Ovary (tissue), 7 donors: ENCODE measurements at regions not wholly inside any gene's neighbourhood (a gene's known extent, or its start where the extent isn't known, plus 50 kb on each side); places are given as distances from the start of the nearest gene placed in this dataset.

Experiments used
- DNase-seq, 5 donors: peaks; one replicate each; pipeline ENCODE4 v3.0.0-alpha.2; 2019 to 2020
- H3K27ac ChIP-seq, 2 donors: fragments of 200-600 bp; one replicate each; pipeline versions ENCODE4 v1.5.1 to v1.8.0; 2019 to 2022
- H3K27me3 ChIP-seq: fragments of 200-600 bp; one replicate; pipeline ENCODE4 v1.8.0; 2022
- H3K36me3 ChIP-seq: fragments of 200-600 bp; sonication (generic); one replicate; pipeline ENCODE4 v1.5.1; 2019
- H3K4me1 ChIP-seq: one replicate; pipeline ENCODE4 v1.8.1; 2013; ENCODE audit warnings: mild to moderate bottlenecking, moderate library complexity; ENCODE audit not compliant: insufficient read depth
- H3K4me3 ChIP-seq: fragments of 200-600 bp; sonication (generic); one replicate; pipeline ENCODE4 v1.5.1; 2017
- H3K9me3 ChIP-seq, 2 donors: fragments of 200-600 bp in 1 of 2; sonication (generic) in 1 of 2; one replicate each; pipeline versions ENCODE4 v1.5.1 to v1.8.1; 2013 to 2019; ENCODE audit warnings: mild to moderate bottlenecking in 1 of 2, moderate library complexity in 1 of 2
- CTCF ChIP-seq, 3 donors: fragments of 450-650 bp in 2 of 3; fragments of 200-600 bp in 1 of 3; IDR thresholded peaks; one replicate each; pipeline versions ENCODE4 v1.5.1 to v1.8.0; 2016 to 2022; ENCODE audit warnings: antibody characterized with exemption in 3 of 3, mild to moderate bottlenecking in 1 of 3
- EP300 ChIP-seq: sonication (generic); formaldehyde crosslinking; IDR thresholded peaks from one replicate; pipeline ENCODE4 v1.6.1; 2017; ENCODE audit warnings: antibody characterized with exemption
- POLR2A ChIP-seq: fragments of 450-650 bp; IDR thresholded peaks from one replicate; pipeline ENCODE4 v1.6.1; 2017; ENCODE audit warnings: antibody characterized with exemption, mild to moderate bottlenecking, moderate library complexity
- WGBS, 3 donors: extraction: QIAGEN DNeasy Blood & Tissue Kit in 1 of 3; methylation state at CpG; one replicate each; pipeline versions ENCODE4 v1.1.5 to v1.1.7; 2013 to 2017; 5-methylcytosine and 5-hydroxymethylcytosine counted together
- intact Hi-C, 4 donors: fragments of 100-400 bp; cut with DNase I; formaldehyde crosslinking; loops; one replicate each; pipeline versions ENCODE4 v1.11.0 to v1.15.1; 2022 to 2023
- donor health status: DM: no; HTN: no; CAD: no; lungs with moderate emphysema.
- donor health status: DM: no; HTN: no; CAD: no.
- donor health status: Bipolar disorder and iron deficiency.
- donor health status: DM: no; HTN: no; CAD: no.
- donor health status: DM: yes; HTN: yes; CAD: no.

DNA sequence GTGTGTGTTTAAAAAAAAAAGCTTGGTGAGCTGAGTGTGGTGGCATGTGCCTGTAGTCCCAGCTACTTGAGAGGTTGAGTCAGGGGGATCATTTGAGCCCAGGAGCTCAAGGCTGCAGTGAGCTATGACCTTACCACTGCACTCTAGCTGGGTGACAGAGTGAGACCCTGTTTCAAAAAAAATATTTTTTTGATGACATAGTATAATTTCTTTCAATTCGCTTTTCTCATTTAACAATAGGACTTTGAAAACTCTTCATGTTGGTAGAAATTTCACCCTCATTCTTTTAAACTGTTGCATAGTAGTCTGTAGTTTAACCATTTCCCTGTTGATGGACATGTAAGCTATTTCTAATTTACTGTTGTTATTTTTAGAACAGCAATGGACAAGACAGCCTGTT, 55.7 kb upstream of the EXOC6 start:
- H3K27ac ChIP-seq: no peak overlapping the region
- intact Hi-C loops: no loop called here
- no peak for TF ChIP-seq EP300
- no peak for TF ChIP-seq CTCF (IDR thresholded peaks at IDR 0.05)
- TF ChIP-seq POLR2A: no peak
- no peaks in the 10 kb centered on the region for H3K36me3 ChIP-seq
- H3K9me3 ChIP-seq: no peaks in the 10 kb centered on the region
- no peak overlapping the region for H3K4me3 ChIP-seq
- DNase-seq: no peak
- H3K27me3 ChIP-seq: no peaks in the 10 kb centered on the region
- H3K4me1 ChIP-seq: no peaks in the 10 kb centered on the region
- WGBS, 3 donors: 96 to 100% (median 98%) methylated on average over 1 of the region's 1 CpG
